GM23338 (cell line): ENCODE measurements at regions not wholly inside any gene's neighbourhood (a gene's known extent, or its start where the extent isn't known, plus 50 kb on each side); places are given as distances from the start of the nearest gene placed in this dataset.

Experiments
- ATAC-seq: fragments of 200-7000 bp; cut with Tn5 transposase; 3 replicates; pipeline ENCODE4 v1.9.1; 2020
- DNase-seq: peaks from one replicate; pipeline ENCODE4 v3.0.0-alpha.2; 2015; ENCODE audit warnings: low spot score
- H2AFZ ChIP-seq: fragments of 200-600 bp; sonication (generic); 2 replicates; pipeline ENCODE4 v1.8.0; 2016; ENCODE audit warnings: antibody characterized with exemption, mild to moderate bottlenecking, moderate library complexity
- H3F3A ChIP-seq: fragments of 200-600 bp; sonication (generic); replicated peaks from 2 replicates; pipeline ENCODE4 v1.8.0; 2017; ENCODE audit warnings: antibody characterized with exemption, mixed run types, low read depth
- H3K27ac ChIP-seq: fragments of 200-600 bp; sonication (generic); 2 replicates; pipeline ENCODE4 v1.6.1; 2016; ENCODE audit warnings: low read depth
- H3K27me3 ChIP-seq: fragments of 200-600 bp; sonication (generic); 2 replicates; pipeline ENCODE4 v1.8.0; 2016; ENCODE audit warnings: mild to moderate bottlenecking, mixed run types, moderate library complexity; ENCODE audit not compliant: insufficient read depth
- H3K36me3 ChIP-seq: fragments of 200-600 bp; sonication (generic); 2 replicates; pipeline ENCODE4 v1.8.0; 2016; ENCODE audit warnings: mild to moderate bottlenecking; ENCODE audit not compliant: insufficient read depth
- H3K4me1 ChIP-seq: fragments of 200-600 bp; sonication (generic); 2 replicates; pipeline ENCODE4 v1.8.0; 2016; ENCODE audit warnings: mild to moderate bottlenecking, moderate library complexity; ENCODE audit not compliant: insufficient read depth
- H3K4me2 ChIP-seq: fragments of 200-600 bp; sonication (generic); 2 replicates; pipeline ENCODE4 v1.7.1; 2017; ENCODE audit warnings: mixed run types
- H3K4me3 ChIP-seq: fragments of 200-600 bp; sonication (generic); 2 replicates; pipeline ENCODE4 v1.6.1; 2016; ENCODE audit warnings: mixed run types
- H3K79me2 ChIP-seq: fragments of 200-600 bp; sonication (generic); replicated peaks from 2 replicates; pipeline ENCODE4 v1.8.0; 2017; ENCODE audit warnings: mild to moderate bottlenecking; ENCODE audit not compliant: insufficient read depth
- H3K9me2 ChIP-seq: fragments of 200-600 bp; sonication (generic); 2 replicates; pipeline ENCODE4 v1.8.0; 2017; ENCODE audit not compliant: insufficient read depth
- H4K20me1 ChIP-seq: fragments of 200-600 bp; sonication (generic); replicated peaks from 2 replicates; pipeline ENCODE4 v1.8.0; 2017; ENCODE audit warnings: mild to moderate bottlenecking; ENCODE audit not compliant: insufficient read depth
- H3K27ac Mint-ChIP-seq: 2 replicates; pipeline ENCODE4 v1.8.0; 2020; ENCODE audit warnings: inconsistent platforms, mild to moderate bottlenecking, moderate library complexity, mixed read lengths
- H3K27me3 Mint-ChIP-seq: 3 replicates; pipeline ENCODE4 v1.8.0; 2022; ENCODE audit warnings: low read depth, mild to moderate bottlenecking, moderate library complexity, mixed read lengths, inconsistent platforms; ENCODE audit not compliant: insufficient read depth, poor library complexity
- H3K36me3 Mint-ChIP-seq: 3 replicates; pipeline ENCODE4 v1.8.0; 2021; ENCODE audit warnings: low read depth, mild to moderate bottlenecking, inconsistent platforms, moderate library complexity, mixed read lengths
- H3K4me1 Mint-ChIP-seq: 3 replicates; pipeline ENCODE4 v1.8.0; 2020; ENCODE audit warnings: mild to moderate bottlenecking, inconsistent platforms, mixed read lengths
- H3K4me3 Mint-ChIP-seq: 3 replicates; pipeline ENCODE4 v1.8.0; 2021; ENCODE audit warnings: moderate library complexity, mild to moderate bottlenecking, inconsistent platforms, mixed read lengths
- H3K9me3 Mint-ChIP-seq: 3 replicates; pipeline ENCODE4 v1.8.0; 2020; ENCODE audit warnings: moderate library complexity, mild to moderate bottlenecking, inconsistent platforms, mixed read lengths
- CREB1 ChIP-seq: fragments of 250-450 bp; sonication (Bioruptor Pico); IDR thresholded peaks from 2 replicates; pipeline ENCODE4 v1.5.0; 2020; ENCODE audit warnings: low read depth, mild to moderate bottlenecking, moderate library complexity
- CTCF ChIP-seq, 2 experiments: fragments of 200-600 bp in 1 of 2; sonication (generic) in 1 of 2; conservative IDR thresholded peaks; 2 replicates each; pipeline versions ENCODE4 v1.5.1 to v1.6.1; 2016 to 2017; ENCODE audit warnings: antibody characterized with exemption in 2 of 2, low read depth in 2 of 2, mild to moderate bottlenecking in 2 of 2, moderate library complexity in 1 of 2
- ETS1 ChIP-seq: IDR thresholded peaks from 2 replicates; pipeline ENCODE4 v1.6.1; 2016; ENCODE audit warnings: antibody characterized with exemption
- EZH2 ChIP-seq: fragments of 200-600 bp; sonication (generic); IDR thresholded peaks from one replicate; pipeline ENCODE4 v1.8.0; 2017; ENCODE audit warnings: antibody characterized with exemption, mild to moderate bottlenecking, low read depth; ENCODE audit not compliant: unreplicated experiment
- EZH2phosphoT487 ChIP-seq: fragments of 200-600 bp; sonication (generic); IDR thresholded peaks from one replicate; pipeline ENCODE4 v1.8.1; 2018; ENCODE audit warnings: antibody characterized with exemption; ENCODE audit not compliant: unreplicated experiment
- JUNB ChIP-seq: IDR thresholded peaks from one replicate; pipeline ENCODE4 v1.6.1; 2016; ENCODE audit warnings: antibody characterized with exemption; ENCODE audit not compliant: unreplicated experiment
- NANOG ChIP-seq: IDR thresholded peaks from 2 replicates; pipeline ENCODE4 v1.6.1; 2016; ENCODE audit warnings: antibody characterized with exemption, borderline replicate concordance
- POLR2AphosphoS5 ChIP-seq: IDR thresholded peaks from 2 replicates; pipeline ENCODE4 v1.6.1; 2016; ENCODE audit warnings: antibody characterized with exemption, low read depth
- REST ChIP-seq: IDR thresholded peaks from one replicate; pipeline ENCODE4 v1.6.1; 2018; ENCODE audit warnings: antibody characterized with exemption; ENCODE audit not compliant: unreplicated experiment
- STAT1 ChIP-seq: IDR thresholded peaks from one replicate; pipeline ENCODE4 v1.6.1; 2016; ENCODE audit warnings: antibody characterized with exemption; ENCODE audit not compliant: unreplicated experiment
- ZNF114 ChIP-seq: fragments of 250-450 bp; sonication (Bioruptor Pico); IDR thresholded peaks from 2 replicates; pipeline ENCODE4 v1.5.0; 2020; ENCODE audit warnings: mild to moderate bottlenecking, moderate library complexity
- ZNF331 ChIP-seq: fragments of 250-450 bp; sonication (Bioruptor Pico); IDR thresholded peaks from 2 replicates; pipeline ENCODE4 v1.5.0; 2020; ENCODE audit warnings: low read depth, mild to moderate bottlenecking, moderate library complexity
- ZNF462 ChIP-seq: fragments of 250-450 bp; sonication (Bioruptor Pico); IDR thresholded peaks from 2 replicates; pipeline ENCODE4 v1.5.0; 2020; ENCODE audit warnings: mild to moderate bottlenecking, moderate library complexity

- no peak for TF ChIP-seq EZH2phosphoT487
- no peak for TF ChIP-seq ETS1
- no peak for TF ChIP-seq NANOG
- no peak for TF ChIP-seq CTCF (conservative IDR thresholded peaks at IDR 0.05; ENCODE audit: low read depth in 2 of 2)
- no peak for TF ChIP-seq ZNF462 (CRISPR knock-in tag)
- TF ChIP-seq ZNF331 (CRISPR knock-in tag) = no peak
- no peak for TF ChIP-seq EZH2
- no peak for TF ChIP-seq POLR2AphosphoS5
- no peak for TF ChIP-seq JUNB
- no peak for TF ChIP-seq REST
- TF ChIP-seq ZNF114 = no peak
- no peak for TF ChIP-seq CREB1 (CRISPR knock-in tag)
- TF ChIP-seq STAT1 = no peak
- no peaks in the 10 kb centered on the region for H3F3A ChIP-seq
- H3K27me3 ChIP-seq = no peaks in the 10 kb centered on the region
- H3K27me3 Mint-ChIP-seq = no peaks in the 10 kb centered on the region
- H3K9me2 ChIP-seq = peaks cover 9% of the 10 kb centered on the region
- 0 out of 2 replicates have a peak, but pooled peaks cover 4% of the 10 kb centered on the region for H3K4me1 ChIP-seq
- no peaks in the 10 kb centered on the region for H3K79me2 ChIP-seq
- H3K36me3 Mint-ChIP-seq = no peaks in the 10 kb centered on the region
- no peak overlapping the region for H3K4me2 ChIP-seq
- no peak overlapping the region for H3K4me3 ChIP-seq
- H3K36me3 ChIP-seq = no peaks in the 10 kb centered on the region
- peaks cover 6% of the 10 kb centered on the region; the same call in 2 of the 3 replicates for H3K4me1 Mint-ChIP-seq
- no peak for DNase-seq
- ATAC-seq = no peak
- H3K9me3 Mint-ChIP-seq = no peaks in the 10 kb centered on the region
- H3K27ac ChIP-seq = no peak overlapping the region
- no peaks in the 10 kb centered on the region for H4K20me1 ChIP-seq
- H3K4me3 Mint-ChIP-seq = no peak overlapping the region
- no peak overlapping the region for H3K27ac Mint-ChIP-seq
- no peak overlapping the region for H2AFZ ChIP-seq
These were observed 95.3 kb upstream of the RNF152 start for GRCh38 chr18:61988100-61988499.
